IMR-90 (cell line): ENCODE measurements at regions not wholly inside any gene's neighbourhood (a gene's known extent, or its start where the extent isn't known, plus 50 kb on each side); places are given as distances from the start of the nearest gene placed in this dataset.

ENCODE experiments used
- ATAC-seq: fragments of 200-7000 bp; cut with Tn5 transposase; 2 replicates; pipeline ENCODE4 v1.9.1; 2020; ENCODE audit warnings: low read depth, mild to moderate bottlenecking, moderate library complexity
- BruUV-seq: library from RNA; stranded (reverse); fragments of 400-500 nt; replicated peaks from 2 replicates; lab custom pipeline; 2021; lab: Mats Ljungman, UMichigan
- CTCF ChIA-PET: fragments of 300-600 bp; formaldehyde crosslinking; extraction: SDS; loops from one replicate; lab custom pipeline; 2021; ENCODE audit warnings: antibody characterized with exemption; lab: Yijun Ruan, JAX
- POLR2A ChIA-PET: fragments of 300-600 bp; sonication (Branson Sonifier 250); formaldehyde crosslinking; loops from one replicate; lab custom pipeline; 2022; ENCODE audit warnings: antibody characterized with exemption; ENCODE audit not compliant: unreplicated experiment; lab: Charles Lee
- DNase-seq: peaks from one replicate; pipeline ENCODE4 v3.0.0; 2013
- H2AFZ ChIP-seq: replicated peaks from 2 replicates; pipeline ENCODE3; 2013; ENCODE audit warnings: low read length, mild to moderate bottlenecking; ENCODE audit not compliant: poor library complexity
- H2AK5ac ChIP-seq: 2 replicates; pipeline ENCODE4 v1.6.1; 2013; ENCODE audit warnings: low read depth, low read length, inconsistent platforms
- H2AK9ac ChIP-seq: replicated peaks from 2 replicates; pipeline ENCODE3; 2013; ENCODE audit warnings: mild to moderate bottlenecking, low read depth, low read length, moderate library complexity; ENCODE audit not compliant: poor library complexity
- H2BK120ac ChIP-seq: 2 replicates; pipeline ENCODE4 v1.6.1; 2013; ENCODE audit warnings: low read depth, low read length, inconsistent platforms
- H2BK15ac ChIP-seq: 3 replicates; pipeline ENCODE4 v1.6.1; 2013; ENCODE audit warnings: low read depth, low read length, inconsistent platforms
- H2BK20ac ChIP-seq: 2 replicates; pipeline ENCODE4 v1.6.1; 2013; ENCODE audit warnings: low read depth, mild to moderate bottlenecking, inconsistent platforms, low read length, moderate library complexity
- H2BK5ac ChIP-seq: 2 replicates; pipeline ENCODE4 v1.6.1; 2013; ENCODE audit warnings: mild to moderate bottlenecking, low read depth, low read length, inconsistent platforms; ENCODE audit not compliant: poor library complexity, severe bottlenecking
- H3K14ac ChIP-seq: replicated peaks from 2 replicates; pipeline ENCODE4 v1.6.1; 2013; ENCODE audit warnings: low read depth, low read length, inconsistent platforms
- H3K18ac ChIP-seq: 2 replicates; pipeline ENCODE4 v1.6.1; 2013; ENCODE audit warnings: low read depth, low read length, control low read depth
- H3K23ac ChIP-seq: 2 replicates; pipeline ENCODE4 v1.6.1; 2013; ENCODE audit warnings: low read depth, low read length, inconsistent platforms
- H3K27ac ChIP-seq: 2 replicates; pipeline ENCODE4 v1.5.1; 2013; ENCODE audit warnings: mild to moderate bottlenecking, control low read depth, low read length; ENCODE audit not compliant: insufficient read depth
- H3K27me3 ChIP-seq: 2 replicates; pipeline ENCODE4 v1.6.1; 2013; ENCODE audit warnings: low read length; ENCODE audit not compliant: control insufficient read depth, insufficient read depth
- H3K36me3 ChIP-seq: 2 replicates; pipeline ENCODE4 v1.6.1; 2013; ENCODE audit warnings: low read length, mixed read lengths; ENCODE audit not compliant: control insufficient read depth, insufficient read depth
- H3K4ac ChIP-seq: 2 replicates; pipeline ENCODE4 v1.6.1; 2013; ENCODE audit warnings: low read depth, low read length, inconsistent platforms
- H3K4me1 ChIP-seq: 2 replicates; pipeline ENCODE4 v1.6.1; 2013; ENCODE audit warnings: low read length, mixed read lengths; ENCODE audit not compliant: control insufficient read depth, insufficient read depth
- H3K4me2 ChIP-seq: 2 replicates; pipeline ENCODE4 v1.6.1; 2013; ENCODE audit warnings: low read depth, mild to moderate bottlenecking, control low read depth, low read length, moderate library complexity
- H3K4me3 ChIP-seq: 2 replicates; pipeline ENCODE4 v1.5.1; 2013; ENCODE audit warnings: low read depth, mild to moderate bottlenecking, control low read depth, low read length, moderate library complexity; ENCODE audit not compliant: insufficient read depth
- H3K56ac ChIP-seq: 2 replicates; pipeline ENCODE4 v1.6.1; 2013; ENCODE audit warnings: low read length, inconsistent platforms; ENCODE audit not compliant: insufficient read depth; ENCODE audit errors: extremely low read depth
- H3K79me1 ChIP-seq, 2 experiments: 2 replicates each; pipeline ENCODE4 v1.6.1; 2013; ENCODE audit warnings: low read length in 2 of 2, inconsistent platforms in 1 of 2, low read depth in 1 of 2
- H3K9ac ChIP-seq: 2 replicates; pipeline ENCODE4 v1.6.1; 2013; ENCODE audit warnings: low read depth, low read length, control low read depth
- H3K9me1 ChIP-seq: 2 replicates; pipeline ENCODE4 v1.6.1; 2013; ENCODE audit warnings: low read length, inconsistent platforms; ENCODE audit not compliant: insufficient read depth
- H3K9me3 ChIP-seq: 2 replicates; pipeline ENCODE4 v1.6.1; 2013; ENCODE audit warnings: low read length; ENCODE audit not compliant: control insufficient read depth, insufficient read depth
- H4K20me1 ChIP-seq: 2 replicates; pipeline ENCODE4 v1.6.1; 2013; ENCODE audit warnings: low read length, inconsistent platforms; ENCODE audit not compliant: insufficient read depth
- H4K5ac ChIP-seq: 2 replicates; pipeline ENCODE4 v1.6.1; 2013; ENCODE audit warnings: mild to moderate bottlenecking, low read depth, low read length, control low read depth
- H4K8ac ChIP-seq, 2 experiments: 2 replicates each; pipeline ENCODE4 v1.6.1; 2013; ENCODE audit warnings: low read depth in 2 of 2, low read length in 2 of 2, control low read depth in 1 of 2, inconsistent platforms in 1 of 2
- H4K91ac ChIP-seq: 2 replicates; pipeline ENCODE4 v1.6.1; 2013; ENCODE audit warnings: low read depth, low read length, inconsistent platforms; ENCODE audit not compliant: insufficient read depth
- MXI1 ChIP-seq: IDR thresholded peaks from 2 replicates; pipeline ENCODE4 v1.6.1; 2012; ENCODE audit warnings: low read depth, mild to moderate bottlenecking, low read length, moderate library complexity, borderline replicate concordance
- RAD21 ChIP-seq: IDR thresholded peaks from 2 replicates; pipeline ENCODE4 v1.6.1; 2012; ENCODE audit warnings: low read length, improper control_type of control experiment
- WGBS, 2 experiments: methylation state at CpG; one replicate each; pipeline versions ENCODE4 v1.1.5 to v1.1.7; 2013; ENCODE audit warnings: missing lambda C conversion rate in 2 of 2; ENCODE audit not compliant: insufficient read length in 1 of 2; ENCODE audit errors: extremely low coverage in 2 of 2; 5-methylcytosine and 5-hydroxymethylcytosine counted together
- dilution Hi-C: fragments of 300-500 bp; cut with HindIII; formaldehyde crosslinking; loops from one replicate; pipeline ENCODE4 v1.14.3; 2018; ENCODE audit warnings: low sequenced_read_pairs; ENCODE audit not compliant: unreplicated experiment
- in situ Hi-C: fragments of 300-500 bp; cut with MboI; formaldehyde crosslinking; loops from 3 replicates; pipeline ENCODE4 v1.14.3; 2019; ENCODE audit warnings: low sequenced_read_pairs, inconsistent platforms, mixed read lengths
- intact Hi-C: fragments of 100-400 bp; cut with micrococcal nuclease; formaldehyde crosslinking; loops from 2 replicates; pipeline ENCODE4 v1.10.0; 2022

- intact Hi-C loops = no loop called here
These were observed 148.2 kb downstream of the FAM161A start for GRCh38 chr2:61705625-61706024.

More at GRCh38 chr2:61705625-61706024, 148.2 kb downstream of the FAM161A start:
- peaks cover 2% of the 10 kb centered on the region for H3K4me1 ChIP-seq
- no TSS peak for BruUV-seq
- TF ChIP-seq MXI1 = no peak
- TF ChIP-seq RAD21 = no peak
- no peak overlapping the region for H2BK15ac ChIP-seq
- H3K4ac ChIP-seq = no peak overlapping the region
- no peak overlapping the region for H3K9ac ChIP-seq
- no peak overlapping the region for H4K8ac ChIP-seq
- WGBS, 2 experiments = no CpG with 5 or more reads among the region's 5 CpGs
- no peak overlapping the region for H4K91ac ChIP-seq
- no peak overlapping the region for H4K5ac ChIP-seq
- H2AK9ac ChIP-seq = no peak overlapping the region
- no peak overlapping the region for H2BK120ac ChIP-seq
- no peak for DNase-seq
- no peak overlapping the region for H2AK5ac ChIP-seq
- H3K79me1 ChIP-seq = no peaks in the 10 kb centered on the region
- H3K4me2 ChIP-seq = no peak overlapping the region
- H3K9me3 ChIP-seq = no peaks in the 10 kb centered on the region
- in situ Hi-C loops = no loop called here
- H3K56ac ChIP-seq = no peak overlapping the region
- no peak overlapping the region for H3K4me3 ChIP-seq
- no peak overlapping the region for H3K27ac ChIP-seq
- peaks cover under 1% of the 10 kb centered on the region for H3K27me3 ChIP-seq
- H3K9me1 ChIP-seq = no peaks in the 10 kb centered on the region
- no peak overlapping the region for H2BK5ac ChIP-seq
- H3K18ac ChIP-seq = no peak overlapping the region
- CTCF ChIA-PET = interaction anchor here (0.9 kb wide), 1 partner anchor 115 kb away, joined by 3 read pairs; no protein-coding TSS in a partner anchor
- H2AFZ ChIP-seq = no peak overlapping the region
- H4K20me1 ChIP-seq = no peaks in the 10 kb centered on the region
- ATAC-seq = no peak
- H3K36me3 ChIP-seq = no peaks in the 10 kb centered on the region
- POLR2A ChIA-PET = no interaction called here
- no peak overlapping the region for H3K23ac ChIP-seq
- dilution Hi-C loops = no loop called here
- no peak overlapping the region for H2BK20ac ChIP-seq
- H3K14ac ChIP-seq = no peak overlapping the region
